H1 (cell line): ENCODE measurements at regions not wholly inside any gene's neighbourhood (a gene's known extent, or its start where the extent isn't known, plus 50 kb on each side); places are given as distances from the start of the nearest gene placed in this dataset.

Experiments
- BCL11A ChIP-seq, 2 experiments: IDR thresholded peaks; one replicate each; pipeline ENCODE4 v1.6.1; 2011; ENCODE audit warnings: low read depth in 2 of 2, low read length in 2 of 2, mild to moderate bottlenecking in 2 of 2
- CHD2 ChIP-seq: IDR thresholded peaks from 2 replicates; pipeline ENCODE4 v1.6.1; 2012; ENCODE audit warnings: low read length, improper control_type of control experiment
- GABPA ChIP-seq: IDR thresholded peaks from 2 replicates; pipeline ENCODE4 v1.6.1; 2011; ENCODE audit warnings: mild to moderate bottlenecking, low read length, moderate library complexity, borderline replicate concordance; ENCODE audit not compliant: insufficient read depth
- HDAC6 ChIP-seq: IDR thresholded peaks from one replicate; pipeline ENCODE4 v1.7.1; 2012; ENCODE audit warnings: low read depth, mild to moderate bottlenecking, inconsistent platforms, low read length, moderate library complexity
- MAFK ChIP-seq: IDR thresholded peaks from 2 replicates; pipeline ENCODE4 v1.6.1; 2012; ENCODE audit warnings: low read depth, mild to moderate bottlenecking, improper control_type of control experiment, low read length
- SIX5 ChIP-seq: IDR thresholded peaks from 2 replicates; pipeline ENCODE4 v1.6.1; 2011; ENCODE audit warnings: mild to moderate bottlenecking, low read depth, low read length
- SP2 ChIP-seq: IDR thresholded peaks from 2 replicates; pipeline ENCODE4 v1.6.1; 2012; ENCODE audit warnings: mild to moderate bottlenecking, low read length, inconsistent platforms
- TF ChIP-seq, protein P1 (sequence below), 3 experiments: IDR thresholded peaks; 1 replicate in 2 of 3; 2 replicates in 1 of 3; pipeline versions ENCODE4 v1.5.1 to v1.6.1; 2011; ENCODE audit warnings: low read length in 3 of 3, mild to moderate bottlenecking in 3 of 3, inconsistent platforms in 2 of 3, low read depth in 1 of 3, moderate library complexity in 1 of 3; ENCODE audit not compliant: insufficient read depth in 1 of 3; ENCODE audit errors: control extremely low read depth in 1 of 3

DNA sequence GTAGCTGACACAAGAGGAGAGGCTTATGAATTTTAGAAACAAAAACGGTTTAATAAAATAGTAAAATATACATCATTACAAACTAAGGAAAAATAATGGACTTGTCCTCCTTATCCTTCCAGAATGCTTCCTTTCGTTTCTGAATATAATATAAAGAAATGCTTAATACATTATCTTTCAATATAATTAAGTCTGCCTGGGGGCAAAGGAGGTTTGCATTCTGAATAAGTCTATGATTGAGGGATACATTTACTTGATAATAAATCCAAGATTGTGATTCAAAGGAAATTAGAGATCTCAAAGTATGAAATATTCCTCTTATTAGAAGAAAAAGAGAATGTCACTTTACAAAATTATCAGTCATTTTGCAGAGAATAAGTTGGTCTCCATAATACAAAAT, 386.5 kb downstream of the SPATA31D1 start (continued):
- TF ChIP-seq SP2 = no peak
- no peak for TF ChIP-seq CHD2
- no peak for TF ChIP-seq MAFK
- TF ChIP-seq, protein P1, sequence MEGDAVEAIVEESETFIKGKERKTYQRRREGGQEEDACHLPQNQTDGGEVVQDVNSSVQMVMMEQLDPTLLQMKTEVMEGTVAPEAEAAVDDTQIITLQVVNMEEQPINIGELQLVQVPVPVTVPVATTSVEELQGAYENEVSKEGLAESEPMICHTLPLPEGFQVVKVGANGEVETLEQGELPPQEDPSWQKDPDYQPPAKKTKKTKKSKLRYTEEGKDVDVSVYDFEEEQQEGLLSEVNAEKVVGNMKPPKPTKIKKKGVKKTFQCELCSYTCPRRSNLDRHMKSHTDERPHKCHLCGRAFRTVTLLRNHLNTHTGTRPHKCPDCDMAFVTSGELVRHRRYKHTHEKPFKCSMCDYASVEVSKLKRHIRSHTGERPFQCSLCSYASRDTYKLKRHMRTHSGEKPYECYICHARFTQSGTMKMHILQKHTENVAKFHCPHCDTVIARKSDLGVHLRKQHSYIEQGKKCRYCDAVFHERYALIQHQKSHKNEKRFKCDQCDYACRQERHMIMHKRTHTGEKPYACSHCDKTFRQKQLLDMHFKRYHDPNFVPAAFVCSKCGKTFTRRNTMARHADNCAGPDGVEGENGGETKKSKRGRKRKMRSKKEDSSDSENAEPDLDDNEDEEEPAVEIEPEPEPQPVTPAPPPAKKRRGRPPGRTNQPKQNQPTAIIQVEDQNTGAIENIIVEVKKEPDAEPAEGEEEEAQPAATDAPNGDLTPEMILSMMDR (IDR thresholded peaks at IDR 0.05; ENCODE audit: control extremely low read depth in 1 of 3, insufficient read depth in 1 of 3, low read depth in 1 of 3, low read length in 3 of 3) = no peak
- no peak for TF ChIP-seq HDAC6
- TF ChIP-seq GABPA = no peak
- TF ChIP-seq SIX5 = no peak
- no peak for TF ChIP-seq BCL11A (IDR thresholded peaks at IDR 0.05; ENCODE audit: low read depth in 2 of 2, low read length in 2 of 2)
